ENCODE measurements at regions not wholly inside any gene's neighbourhood (a gene's known extent, or its start where the extent isn't known, plus 50 kb on each side); places are given as distances from the start of the nearest gene placed in this dataset.

DNA sequence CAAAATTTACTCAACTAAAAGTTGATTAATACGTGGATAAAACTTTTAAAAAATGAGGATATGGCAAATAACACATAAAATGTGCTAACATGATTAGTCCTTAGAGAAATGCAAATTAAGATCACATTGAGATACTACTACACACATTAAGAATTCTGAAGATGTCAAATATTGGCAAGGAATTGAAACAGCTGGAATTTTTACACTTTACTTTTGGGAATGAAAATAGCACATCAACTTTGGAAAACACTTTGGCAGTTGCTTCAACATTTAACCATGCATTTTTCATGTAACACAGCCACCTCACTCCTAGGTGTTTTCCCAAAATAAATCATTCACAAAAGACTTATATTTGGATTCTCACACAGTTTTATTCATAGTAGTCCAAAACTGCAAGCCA is 687.9 kb upstream of the SETBP1 start:
- TF ChIP-seq CTCF (IDR thresholded peaks at IDR 0.05) (no peak), EZH2 (IDR thresholded peaks at IDR 0.05) (no peak)

Measured in neural progenitor cell (in vitro differentiated cells).